H9 (cell line): ENCODE measurements at regions not wholly inside any gene's neighbourhood (a gene's known extent, or its start where the extent isn't known, plus 50 kb on each side); places are given as distances from the start of the nearest gene placed in this dataset.

Experiments
- DNase-seq: peaks from one replicate; pipeline ENCODE4 v3.0.0-alpha.2; 2017
- H2AFZ ChIP-seq: one replicate; pipeline ENCODE4 v1.6.1; 2013; ENCODE audit warnings: mild to moderate bottlenecking, low read length, control low read depth, moderate library complexity
- H2AK5ac ChIP-seq: 2 replicates; pipeline ENCODE4 v1.6.1; 2013; ENCODE audit warnings: low read length, control low read depth, mixed read lengths; ENCODE audit not compliant: insufficient read length
- H2BK120ac ChIP-seq: one replicate; pipeline ENCODE4 v1.6.1; 2013; ENCODE audit warnings: low read depth, mild to moderate bottlenecking, low read length, control low read depth, inconsistent platforms; ENCODE audit not compliant: poor library complexity, severe bottlenecking
- H2BK12ac ChIP-seq: 2 replicates; pipeline ENCODE4 v1.6.1; 2013; ENCODE audit warnings: low read length, control low read depth, mixed read lengths, low read depth; ENCODE audit not compliant: insufficient read length
- H2BK15ac ChIP-seq: 2 replicates; pipeline ENCODE4 v1.6.1; 2013; ENCODE audit warnings: low read depth, low read length, control low read depth
- H2BK20ac ChIP-seq: one replicate; pipeline ENCODE4 v1.6.1; 2013; ENCODE audit warnings: low read depth, mild to moderate bottlenecking, low read length, control low read depth, inconsistent platforms; ENCODE audit not compliant: poor library complexity, severe bottlenecking
- H2BK5ac ChIP-seq: 2 replicates; pipeline ENCODE4 v1.6.1; 2013; ENCODE audit warnings: low read length, control low read depth, mixed read lengths; ENCODE audit not compliant: insufficient read length
- H3K14ac ChIP-seq: 2 replicates; pipeline ENCODE4 v1.6.1; 2013; ENCODE audit warnings: low read length, control low read depth; ENCODE audit not compliant: insufficient read depth
- H3K18ac ChIP-seq: 2 replicates; pipeline ENCODE4 v1.6.1; 2013; ENCODE audit warnings: low read depth, mild to moderate bottlenecking, mixed read lengths, low read length, control low read depth; ENCODE audit not compliant: insufficient read length
- H3K23ac ChIP-seq: 2 replicates; pipeline ENCODE4 v1.6.1; 2013; ENCODE audit warnings: low read length, control low read depth, mixed read lengths, low read depth; ENCODE audit not compliant: insufficient read length
- H3K23me2 ChIP-seq: 2 replicates; pipeline ENCODE4 v1.6.1; 2013; ENCODE audit warnings: low read depth, mild to moderate bottlenecking, mixed read lengths, low read length, control low read depth; ENCODE audit not compliant: insufficient read length, poor library complexity, severe bottlenecking
- H3K27ac ChIP-seq: 2 replicates; pipeline ENCODE4 v1.5.1; 2013; ENCODE audit warnings: low read length, control low read depth, mixed read lengths, low read depth; ENCODE audit not compliant: insufficient read length
- H3K27me3 ChIP-seq: 2 replicates; pipeline ENCODE4 v1.6.1; 2013; ENCODE audit warnings: low read length, control low read depth, inconsistent platforms; ENCODE audit not compliant: insufficient read depth
- H3K4ac ChIP-seq: 2 replicates; pipeline ENCODE4 v1.6.1; 2013; ENCODE audit warnings: low read depth, mild to moderate bottlenecking, control low read depth, inconsistent platforms, low read length, moderate library complexity
- H3K4me1 ChIP-seq: 2 replicates; pipeline ENCODE4 v1.6.1; 2013; ENCODE audit warnings: low read length, control low read depth, inconsistent platforms; ENCODE audit not compliant: insufficient read depth
- H3K4me2 ChIP-seq: 2 replicates; pipeline ENCODE4 v1.6.1; 2013; ENCODE audit warnings: low read length, control low read depth, mixed read lengths; ENCODE audit not compliant: insufficient read length, insufficient read depth
- H3K56ac ChIP-seq: 2 replicates; pipeline ENCODE4 v1.6.1; 2013; ENCODE audit warnings: low read depth, mild to moderate bottlenecking, mixed read lengths, low read length, control low read depth; ENCODE audit not compliant: insufficient read length
- H3K79me1 ChIP-seq: 2 replicates; pipeline ENCODE4 v1.6.1; 2013; ENCODE audit warnings: low read depth, mild to moderate bottlenecking, moderate library complexity, low read length, control low read depth, inconsistent platforms; ENCODE audit not compliant: insufficient read depth, poor library complexity, severe bottlenecking
- H3K79me2 ChIP-seq: 2 replicates; pipeline ENCODE4 v1.6.1; 2013; ENCODE audit warnings: low read length, control low read depth, inconsistent platforms; ENCODE audit not compliant: insufficient read depth
- H3K9ac ChIP-seq: 2 replicates; pipeline ENCODE4 v1.6.1; 2013; ENCODE audit warnings: low read length, control low read depth, mixed read lengths; ENCODE audit not compliant: insufficient read length; ENCODE audit errors: extremely low read depth
- H3K9me3 ChIP-seq: one replicate; pipeline ENCODE4 v1.6.1; 2013; ENCODE audit warnings: low read depth, low read length, inconsistent platforms; ENCODE audit not compliant: control insufficient read depth
- H3T11ph ChIP-seq: one replicate; pipeline ENCODE4 v1.6.1; 2013; ENCODE audit warnings: mild to moderate bottlenecking, low read length, control low read depth, inconsistent platforms
- H4K20me1 ChIP-seq: one replicate; pipeline ENCODE4 v1.6.1; 2013; ENCODE audit not compliant: control insufficient read depth, insufficient read length, insufficient read depth
- H4K5ac ChIP-seq: 2 replicates; pipeline ENCODE4 v1.6.1; 2013; ENCODE audit warnings: low read depth, mild to moderate bottlenecking, mixed read lengths, low read length, control low read depth; ENCODE audit not compliant: insufficient read length
- H4K8ac ChIP-seq: replicated peaks from 2 replicates; pipeline ENCODE4 v1.6.1; 2013; ENCODE audit warnings: low read length, control low read depth, mixed read lengths, low read depth; ENCODE audit not compliant: insufficient read length
- H4K91ac ChIP-seq: 2 replicates; pipeline ENCODE4 v1.6.1; 2013; ENCODE audit warnings: low read depth, mild to moderate bottlenecking, moderate library complexity, mixed read lengths, low read length, control low read depth; ENCODE audit not compliant: insufficient read length
- H3K27ac Mint-ChIP-seq, 3 experiments: 2 replicates in 2 of 3; 3 replicates in 1 of 3; pipeline ENCODE4 v1.8.0; 2020 to 2021; ENCODE audit warnings: mixed read lengths in 3 of 3, mild to moderate bottlenecking in 1 of 3, moderate library complexity in 1 of 3
- H3K27me3 Mint-ChIP-seq: 2 replicates; pipeline ENCODE4 v1.8.0; 2021; ENCODE audit warnings: low read depth, mild to moderate bottlenecking, moderate library complexity, mixed read lengths
- H3K36me3 Mint-ChIP-seq, 3 experiments: 2 replicates in 2 of 3; 3 replicates in 1 of 3; pipeline ENCODE4 v1.8.0; 2020 to 2021; ENCODE audit warnings: low read depth in 3 of 3, mixed read lengths in 3 of 3; ENCODE audit not compliant: insufficient read depth in 1 of 3
- H3K4me1 Mint-ChIP-seq, 2 experiments: 2 replicates each; pipeline ENCODE4 v1.8.0; 2020; ENCODE audit warnings: mixed read lengths in 2 of 2
- H3K4me3 Mint-ChIP-seq, 2 experiments: 2 replicates in 1 of 2; 3 replicates in 1 of 2; pipeline ENCODE4 v1.8.0; 2020 to 2021; ENCODE audit warnings: mild to moderate bottlenecking in 2 of 2, mixed read lengths in 2 of 2, moderate library complexity in 1 of 2
- H3K9me3 Mint-ChIP-seq, 2 experiments: 2 replicates in 1 of 2; 3 replicates in 1 of 2; pipeline ENCODE4 v1.8.0; 2020; ENCODE audit warnings: mild to moderate bottlenecking in 2 of 2, mixed read lengths in 2 of 2, moderate library complexity in 1 of 2
- CTCF ChIP-seq: fragments of 200-600 bp; sonication (generic); conservative IDR thresholded peaks from 3 replicates; pipeline ENCODE4 v1.8.0; 2021; ENCODE audit warnings: antibody characterized with exemption, mild to moderate bottlenecking
- WGBS: extraction: QIAGEN DNeasy Blood & Tissue Kit; methylation state at CpG from one replicate; pipeline ENCODE4 v1.1.7; 2013; ENCODE audit warnings: missing lambda C conversion rate, low lambda C conversion rate, mixed read lengths; ENCODE audit not compliant: insufficient read length; ENCODE audit errors: extremely low coverage; 5-methylcytosine and 5-hydroxymethylcytosine counted together

DNA sequence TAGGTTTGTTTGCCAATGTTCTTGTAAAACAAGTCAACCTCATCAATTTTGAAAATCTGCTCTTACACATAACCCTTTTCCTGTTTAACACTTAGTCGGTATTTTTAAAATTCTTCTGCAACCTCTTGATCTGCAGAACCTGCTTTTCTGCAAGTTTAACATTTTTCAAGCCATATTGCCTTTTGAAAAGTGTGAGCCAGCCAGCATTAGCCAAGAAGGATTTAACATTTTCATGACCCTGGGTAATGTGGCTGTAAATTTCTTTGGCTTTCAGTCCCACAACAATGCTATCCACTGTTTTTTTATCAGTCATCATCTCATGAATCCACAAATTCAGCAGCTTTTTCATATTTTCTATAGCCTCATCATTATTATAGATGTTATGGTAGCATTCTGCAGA, 956.5 kb downstream of the FAT4 start:
- Histone ChIP-seq H4K5ac (no peak overlapping the region), H4K8ac (no peak overlapping the region), H2BK20ac (no peak overlapping the region), H3K79me1 (no peaks in the 10 kb centered on the region), H3K4ac (no peak overlapping the region), H4K20me1 (no peaks in the 10 kb centered on the region), H3K9me3 (no peaks in the 10 kb centered on the region), H3K18ac (no peak overlapping the region), H3K23ac (no peak overlapping the region), H3K56ac (no peak overlapping the region), H3K79me2 (no peaks in the 10 kb centered on the region), H3T11ph (no peak overlapping the region), H2BK12ac (no peak overlapping the region), H3K27me3 (no peaks in the 10 kb centered on the region), H3K23me2 (no peaks in the 10 kb centered on the region), H3K14ac (no peak overlapping the region), H2BK120ac (no peak overlapping the region), H2BK15ac (no peak overlapping the region), H2BK5ac (no peak overlapping the region), H4K91ac (no peak overlapping the region), H3K4me1 (no peaks in the 10 kb centered on the region), H3K9ac (no peak overlapping the region), H3K27ac (no peak overlapping the region), H2AFZ (no peak overlapping the region), H2AK5ac (no peak overlapping the region), H3K4me2 (no peak overlapping the region)
- H3K36me3 Mint-ChIP-seq: no peaks in the 10 kb centered on the region
- no peaks in the 10 kb centered on the region; the same call in 1 of the 2 replicates for H3K27me3 Mint-ChIP-seq
- no peak for DNase-seq
- H3K4me1 Mint-ChIP-seq: no peaks in the 10 kb centered on the region
- TF ChIP-seq CTCF: no peak
- no CpG with 5 or more reads among the region's 1 CpG for WGBS
- no peak overlapping the region for H3K4me3 Mint-ChIP-seq
- H3K9me3 Mint-ChIP-seq: no peaks in the 10 kb centered on the region; a peak in 1 of 5 replicates
- H3K27ac Mint-ChIP-seq: no peak overlapping the region
